HG03175 (cell line): ENCODE measurements at regions not wholly inside any gene's neighbourhood (a gene's known extent, or its start where the extent isn't known, plus 50 kb on each side); places are given as distances from the start of the nearest gene placed in this dataset.

Experiments
- ATAC-seq: cut with Tn5 transposase; IDR thresholded peaks from one replicate; pipeline ENCODE4 v1.9.1; 2021; ENCODE audit warnings: mild to moderate bottlenecking, moderate library complexity; ENCODE audit not compliant: unreplicated experiment

DNA sequence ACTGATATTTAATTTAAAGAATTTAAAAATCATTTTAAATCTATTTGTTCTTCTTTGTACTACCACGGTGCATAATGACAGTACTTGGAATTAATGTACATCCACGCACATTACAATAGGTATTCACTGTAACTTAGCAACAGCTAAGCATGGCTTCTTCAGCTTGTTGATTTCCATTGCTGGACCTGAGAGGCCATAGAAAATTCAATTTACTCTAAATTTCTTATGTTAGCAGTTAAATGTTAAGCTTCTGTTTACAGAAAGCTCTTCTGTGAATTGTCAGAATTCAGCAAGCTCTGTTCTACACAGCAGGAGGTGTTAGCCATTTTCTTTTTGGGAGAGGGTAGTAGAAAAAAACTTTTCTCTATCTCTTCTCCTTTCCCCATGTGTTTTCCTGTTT is 1149.3 kb upstream of the CDH2 start:
- no peak for ATAC-seq

DNA sequence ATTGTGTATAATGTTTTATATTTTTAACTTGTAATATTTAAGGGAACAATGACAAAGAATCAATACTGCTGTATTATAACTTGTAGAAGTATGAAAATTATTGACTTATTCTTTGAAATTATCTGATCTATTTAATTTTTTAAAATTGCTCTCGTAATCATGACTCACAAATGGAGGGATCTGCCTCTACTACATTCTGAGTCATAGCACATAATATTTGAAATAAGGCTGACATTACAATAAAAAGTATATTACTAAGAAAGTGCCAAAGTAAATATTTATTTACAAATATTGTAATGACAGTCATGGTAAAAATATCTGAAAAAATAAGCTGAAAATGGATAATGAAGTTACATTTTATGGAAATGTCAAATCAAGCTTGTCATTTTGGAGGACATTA is 1144.6 kb upstream of the CDH2 start:
- ATAC-seq, result no peak

DNA sequence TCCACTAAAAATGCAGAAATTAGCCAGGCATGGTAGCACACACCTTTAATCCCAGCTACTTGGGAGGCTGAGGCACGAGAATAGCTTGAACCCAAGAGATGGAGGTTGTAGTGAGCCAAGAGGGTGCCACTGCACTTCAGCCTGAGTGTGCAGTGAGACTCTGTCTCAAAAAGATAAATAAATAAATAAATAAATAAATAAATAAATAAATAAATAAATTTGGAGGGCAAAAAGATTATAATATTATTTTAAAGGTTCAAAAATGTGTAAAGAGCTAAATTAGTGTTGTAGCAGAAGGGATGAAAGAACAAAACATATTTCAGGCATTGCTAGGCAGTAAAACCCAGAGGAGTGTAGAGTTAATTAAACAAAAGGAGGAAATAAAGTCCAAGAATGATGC is 1136.4 kb upstream of the CDH2 start:
- no peak for ATAC-seq

DNA sequence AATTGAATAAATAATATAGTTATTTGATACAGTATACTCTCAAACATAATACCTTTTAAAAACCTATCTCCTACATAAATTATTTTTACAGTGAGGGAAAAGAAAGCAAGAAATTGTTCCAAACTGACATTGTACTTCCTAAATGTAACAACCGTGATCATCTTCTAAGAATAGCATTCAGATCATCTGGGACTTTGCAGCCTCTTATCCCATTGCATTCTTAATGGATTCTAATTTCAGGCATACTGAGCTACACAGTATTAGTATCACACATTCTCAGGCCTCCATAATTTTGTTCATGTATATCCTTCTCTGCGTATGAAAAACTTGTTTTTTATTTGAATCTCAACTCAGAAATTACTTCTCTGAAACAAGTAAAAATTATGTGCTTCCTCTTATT is 1134.7 kb upstream of the CDH2 start:
- ATAC-seq, result no peak

DNA sequence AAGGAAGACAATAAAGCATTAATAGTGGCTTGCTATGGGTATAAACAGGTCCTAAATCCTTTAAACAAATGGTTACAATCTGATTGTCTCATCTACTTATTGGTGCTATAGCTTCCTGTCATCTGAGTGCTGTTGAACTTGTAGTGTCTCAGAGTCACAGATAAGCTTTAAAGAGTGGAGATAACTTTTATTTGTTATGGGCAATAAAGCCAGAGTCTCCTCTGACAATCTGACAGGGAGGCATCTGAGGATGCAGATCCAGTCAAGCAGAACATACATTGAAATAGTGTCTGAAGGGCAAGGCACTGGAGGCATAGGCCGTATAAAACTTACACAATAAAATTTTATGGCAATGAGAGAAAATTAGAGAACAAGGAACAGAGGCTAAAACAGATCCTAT is 1132.4 kb upstream of the CDH2 start:
- no peak for ATAC-seq

DNA sequence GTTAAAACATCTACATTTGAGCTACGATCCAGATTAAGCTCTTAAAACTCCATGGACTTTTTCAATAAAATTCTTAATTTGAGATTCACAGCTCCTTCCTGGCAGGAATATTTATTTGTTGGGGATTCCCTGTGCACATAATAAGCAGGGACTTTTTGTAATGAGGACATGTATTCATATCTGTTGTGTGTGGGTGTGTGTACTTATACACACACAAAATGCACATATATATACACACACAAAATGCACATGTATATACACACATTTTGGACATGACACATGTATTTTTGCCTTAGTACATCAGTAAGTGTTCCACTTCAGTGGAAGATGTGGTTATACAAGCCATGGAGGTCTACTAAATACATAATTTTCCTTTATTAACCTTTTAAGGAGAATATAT is 1131.1 kb upstream of the CDH2 start:
- ATAC-seq, result no peak

DNA sequence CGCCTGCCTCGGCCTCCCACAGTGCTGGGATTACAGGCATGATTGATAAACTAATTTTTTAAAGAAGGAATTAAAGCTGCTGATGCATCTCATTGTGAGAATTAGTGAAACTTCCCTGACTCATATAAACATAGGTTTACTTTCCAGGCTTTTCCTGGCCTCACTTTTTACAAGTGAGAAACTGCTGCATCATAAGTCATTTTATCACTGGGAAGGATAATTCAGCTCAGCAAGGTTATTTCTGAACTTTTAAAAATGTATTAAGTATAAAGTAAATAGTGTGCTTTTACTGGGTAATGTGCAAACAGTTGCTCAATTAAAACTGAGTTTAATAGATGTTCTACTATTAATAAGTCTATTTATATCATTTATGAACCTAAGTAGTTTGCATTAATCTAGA is 1130.3 kb upstream of the CDH2 start:
- ATAC-seq, result no peak

DNA sequence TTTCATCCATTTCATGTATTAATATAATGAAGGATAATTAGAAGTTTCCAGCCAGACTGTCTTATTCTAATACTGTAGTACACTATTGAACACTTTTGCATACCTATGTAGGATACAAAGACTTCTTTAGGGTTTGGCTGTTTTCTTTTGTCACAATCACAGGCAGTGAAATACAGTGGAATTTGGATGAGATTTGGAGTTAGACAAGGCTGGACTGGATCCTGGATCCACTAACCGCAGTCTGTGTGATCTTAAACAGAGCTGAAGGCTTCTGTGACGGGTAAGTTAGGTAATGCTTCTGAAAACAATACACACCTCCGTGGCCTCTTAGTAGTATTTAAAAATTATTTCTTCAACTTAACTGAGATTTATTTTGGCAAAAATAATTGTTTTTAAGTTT is 1128.6 kb upstream of the CDH2 start:
- no peak for ATAC-seq

DNA sequence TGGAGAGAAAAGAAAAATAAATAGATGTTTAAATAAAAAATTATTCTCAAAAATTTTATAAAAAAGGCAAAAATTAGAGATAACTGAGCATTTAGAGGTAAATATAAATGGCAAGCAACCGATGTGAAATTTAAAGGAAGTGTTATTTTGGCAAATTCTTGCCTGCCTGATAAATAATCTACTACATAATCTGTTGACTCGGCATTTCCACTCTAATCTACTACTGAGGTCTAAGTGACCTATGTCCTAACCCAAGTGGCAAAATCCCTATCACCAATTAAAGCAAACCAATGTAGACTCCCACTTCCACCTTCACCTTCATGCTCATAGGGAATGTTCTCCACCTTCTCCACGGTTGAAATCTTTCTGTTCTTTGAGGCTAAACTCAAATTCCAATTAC is 1124.1 kb upstream of the CDH2 start:
- no peak for ATAC-seq

DNA sequence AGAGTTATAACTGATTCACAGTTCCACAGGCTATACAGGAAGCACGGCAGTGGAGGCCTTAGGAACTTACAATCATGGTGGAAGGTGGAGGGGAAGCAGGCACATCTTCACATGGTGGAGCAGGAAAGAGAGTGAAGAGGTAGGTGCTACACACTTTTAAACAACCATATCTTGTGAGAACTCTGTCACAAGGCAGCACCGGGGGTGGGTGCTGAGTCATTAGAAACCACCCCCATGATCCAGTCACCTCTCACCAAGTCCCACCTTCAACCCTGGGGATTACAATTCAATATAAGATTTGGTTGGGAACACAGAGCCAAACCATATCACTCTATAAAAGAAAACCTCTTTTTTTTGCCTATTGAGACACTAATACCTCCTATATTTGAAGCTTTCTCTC is 1108.5 kb upstream of the CDH2 start:
- ATAC-seq, result no peak

DNA sequence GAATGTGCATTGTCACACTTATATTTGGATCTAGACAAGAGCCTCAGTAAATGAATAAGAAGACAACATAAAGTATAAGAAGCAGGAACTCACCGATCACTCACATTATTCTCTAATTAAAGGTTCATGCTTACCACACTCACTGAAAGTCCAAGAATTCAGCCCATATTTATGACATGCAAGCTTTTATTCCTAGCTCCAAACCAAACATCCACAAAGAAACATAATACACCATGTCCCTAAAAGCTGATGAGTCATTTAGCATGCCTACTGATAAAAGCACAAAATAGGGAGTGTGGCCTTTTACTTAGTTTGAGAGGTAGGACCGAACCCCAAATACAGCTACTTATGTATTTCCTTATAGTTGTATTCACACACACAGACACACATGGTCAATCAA is 1094.6 kb upstream of the CDH2 start:
- ATAC-seq, result no peak

DNA sequence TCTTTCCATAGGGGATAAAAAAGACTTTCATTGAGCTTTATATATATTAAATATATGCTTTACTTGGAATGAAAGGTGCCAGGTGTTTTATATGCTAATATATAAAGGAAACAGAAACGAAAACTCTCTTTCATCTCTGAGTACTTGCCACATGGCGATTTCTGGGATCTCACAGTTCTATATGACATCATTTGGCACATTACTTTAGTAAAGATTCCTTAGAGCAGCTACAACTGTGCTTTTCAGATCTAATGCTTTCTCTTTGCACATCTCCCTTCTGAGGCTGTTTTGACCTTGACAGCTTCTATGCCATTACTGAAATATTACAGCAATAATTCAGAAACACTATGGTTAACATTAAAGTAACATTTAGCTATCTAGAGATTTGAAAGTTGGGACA is 1082.9 kb upstream of the CDH2 start:
- ATAC-seq, result no peak

DNA sequence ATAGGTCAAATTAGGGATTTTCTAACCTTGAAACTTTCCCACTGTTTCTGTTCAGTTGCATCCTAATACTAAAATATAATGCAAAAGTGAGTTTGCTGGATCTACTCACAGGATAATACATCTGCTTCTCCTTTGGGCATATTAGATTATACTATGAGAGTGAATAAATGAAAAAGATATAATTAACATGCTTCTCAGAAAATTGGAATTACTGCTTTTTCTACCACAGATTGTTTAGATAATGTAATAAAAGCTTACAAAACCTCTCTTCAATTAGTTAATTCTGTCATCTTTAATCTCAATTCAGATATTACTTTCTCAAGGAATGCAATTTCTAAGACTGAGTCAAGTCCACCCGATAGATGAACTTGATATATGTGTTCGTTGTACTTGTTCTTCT is 1077.2 kb upstream of the CDH2 start:
- no peak for ATAC-seq

DNA sequence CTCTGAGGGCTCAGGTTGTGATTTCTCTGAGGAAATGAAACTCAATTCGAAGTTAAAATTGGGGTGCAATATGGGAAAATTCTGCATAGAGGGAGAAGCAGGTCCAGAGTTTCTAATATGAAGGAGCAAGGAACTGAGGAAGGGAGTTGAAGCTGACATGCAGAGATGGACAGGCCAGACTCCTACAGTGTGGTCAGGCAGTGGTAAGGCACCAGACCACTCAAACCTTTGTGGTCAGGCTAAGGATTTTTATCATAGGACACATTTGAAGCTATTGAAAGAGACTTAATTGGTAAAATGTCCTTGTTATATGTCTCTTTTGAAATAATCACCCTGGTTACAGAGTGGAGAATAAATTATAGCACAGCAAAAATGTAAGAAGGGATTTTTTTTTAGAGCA is 1074.8 kb upstream of the CDH2 start:
- ATAC-seq, result no peak

DNA sequence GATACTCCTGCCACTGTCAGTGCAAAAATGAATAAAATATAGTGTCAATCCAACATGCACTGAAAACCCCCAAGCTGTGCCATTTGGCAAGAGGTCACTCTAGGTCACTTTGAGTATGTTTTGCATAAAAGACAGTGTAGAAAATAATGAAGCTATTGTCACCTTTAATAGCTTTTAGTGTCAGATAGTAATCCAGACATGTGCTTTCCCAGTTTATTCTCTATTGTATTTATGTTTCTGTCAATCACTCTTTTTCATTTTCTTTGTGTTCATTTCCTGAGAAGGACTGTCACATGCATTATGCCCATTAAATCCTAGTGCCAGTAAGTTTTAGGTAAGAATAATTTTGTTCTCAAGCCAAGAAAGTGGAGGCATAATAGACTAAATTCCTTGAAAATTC is 1073.9 kb upstream of the CDH2 start:
- no peak for ATAC-seq

DNA sequence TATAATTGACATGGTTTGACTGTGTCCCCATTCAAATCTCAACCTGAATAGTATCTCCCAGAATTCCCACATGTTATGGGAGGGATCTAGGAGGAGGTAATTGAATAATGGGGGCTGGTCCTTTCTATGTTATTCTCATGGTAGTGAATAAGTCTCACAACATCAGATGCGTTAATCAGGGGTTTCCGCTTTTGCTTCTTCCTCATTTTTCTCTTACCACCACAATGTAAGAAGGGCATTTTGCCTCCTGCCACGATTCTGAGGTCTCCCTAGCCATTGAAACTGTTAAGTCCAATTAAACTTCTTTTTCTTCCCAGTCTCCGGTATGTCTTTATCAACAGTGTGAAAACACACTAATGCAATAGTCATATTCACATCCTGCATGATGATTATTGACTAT is 1073.3 kb upstream of the CDH2 start:
- ATAC-seq, result no peak

DNA sequence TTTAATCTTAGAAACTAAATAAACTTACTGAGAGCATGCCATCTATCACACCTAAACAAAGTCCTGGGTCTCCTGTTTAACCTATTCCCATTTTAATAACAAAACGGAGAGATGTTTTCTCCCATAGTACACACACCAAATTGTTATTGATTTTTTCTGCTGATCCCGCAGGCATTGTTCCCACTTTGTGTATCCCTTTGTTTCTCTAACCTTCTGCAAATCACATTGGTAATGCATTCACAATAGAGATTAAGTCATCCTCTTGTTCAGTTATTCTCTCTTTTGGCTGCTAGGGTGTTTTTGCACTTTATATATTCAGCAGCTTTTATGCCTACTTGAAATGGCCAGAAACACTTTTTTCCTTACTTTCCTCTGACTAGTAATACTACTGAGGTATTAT is 1071.9 kb upstream of the CDH2 start:
- no peak for ATAC-seq

DNA sequence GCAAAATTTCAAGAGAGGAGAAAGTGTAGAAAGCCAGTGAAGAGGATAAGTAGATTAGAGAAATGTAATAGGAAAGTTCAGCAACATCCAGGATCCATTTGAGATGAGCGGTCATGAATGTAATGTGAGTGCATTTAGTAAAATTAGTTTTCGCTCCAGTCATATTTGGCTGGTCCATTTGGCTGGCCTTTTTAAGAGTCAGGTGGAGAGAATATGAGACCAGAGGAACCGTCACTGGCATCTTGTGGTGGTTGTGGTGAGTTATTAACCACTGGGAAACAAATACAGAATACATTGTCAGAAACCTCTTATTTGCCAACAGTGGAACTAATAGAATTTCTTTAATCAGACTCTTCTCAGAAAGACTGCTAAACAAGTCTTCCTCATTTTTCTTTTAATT is 1064.3 kb upstream of the CDH2 start:
- ATAC-seq, result no peak

DNA sequence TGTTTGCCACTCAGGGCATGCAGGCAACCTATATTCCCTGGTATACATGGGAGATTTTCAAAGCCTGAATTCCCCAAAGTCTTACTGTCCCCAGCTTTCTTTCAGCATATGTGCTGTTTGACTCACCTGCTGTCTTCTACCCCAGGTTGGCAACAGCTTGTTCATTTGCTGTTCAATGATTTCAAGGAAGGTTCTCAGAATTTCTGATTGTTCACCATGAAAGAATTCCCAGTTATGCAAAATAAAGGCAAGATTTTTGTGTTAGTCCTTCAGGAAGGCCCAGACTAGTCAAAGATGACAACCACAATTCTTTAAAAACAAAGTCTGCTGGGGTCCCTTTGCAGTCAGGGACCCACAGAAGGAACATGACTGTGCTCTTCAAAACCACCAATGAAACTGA is 1057.8 kb upstream of the CDH2 start:
- ATAC-seq, result no peak

DNA sequence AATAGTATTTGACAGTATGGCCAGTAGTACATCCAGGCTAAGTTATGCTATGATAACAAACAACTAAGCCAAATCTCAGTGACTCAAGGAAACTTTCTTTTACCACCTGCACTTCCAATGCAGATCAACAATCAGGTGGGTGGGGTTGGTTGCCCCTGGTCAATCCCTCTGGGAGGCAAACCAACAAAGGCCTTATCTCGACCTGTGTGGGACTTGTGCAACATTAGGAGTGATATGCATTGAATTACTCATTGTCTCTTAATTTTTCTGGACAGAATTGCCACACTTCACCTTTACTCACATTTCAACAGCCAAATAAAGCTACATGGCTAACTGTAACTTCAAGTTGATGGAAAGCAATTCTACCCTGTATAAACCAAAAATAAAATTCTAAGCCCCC is 1049.3 kb upstream of the CDH2 start:
- no peak for ATAC-seq

DNA sequence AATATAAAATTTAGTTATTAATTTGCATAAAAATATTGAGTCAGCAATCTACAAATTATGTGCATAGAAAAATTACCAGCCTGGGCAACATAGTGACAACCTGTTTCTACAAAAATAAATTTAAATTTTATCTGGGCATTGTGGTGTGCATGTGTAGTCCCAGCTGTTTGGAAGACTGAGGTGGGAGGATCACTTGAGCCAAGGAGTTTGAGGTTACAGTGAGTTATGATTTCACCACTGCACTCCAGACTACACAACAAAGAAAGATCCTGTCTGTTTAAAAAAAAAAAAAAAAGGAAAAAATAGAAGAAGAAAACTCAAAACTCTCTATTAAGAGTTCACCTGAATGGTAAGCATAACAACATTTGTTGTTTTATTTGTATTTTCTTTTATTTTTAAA is 1048.4 kb upstream of the CDH2 start:
- ATAC-seq, result no peak

DNA sequence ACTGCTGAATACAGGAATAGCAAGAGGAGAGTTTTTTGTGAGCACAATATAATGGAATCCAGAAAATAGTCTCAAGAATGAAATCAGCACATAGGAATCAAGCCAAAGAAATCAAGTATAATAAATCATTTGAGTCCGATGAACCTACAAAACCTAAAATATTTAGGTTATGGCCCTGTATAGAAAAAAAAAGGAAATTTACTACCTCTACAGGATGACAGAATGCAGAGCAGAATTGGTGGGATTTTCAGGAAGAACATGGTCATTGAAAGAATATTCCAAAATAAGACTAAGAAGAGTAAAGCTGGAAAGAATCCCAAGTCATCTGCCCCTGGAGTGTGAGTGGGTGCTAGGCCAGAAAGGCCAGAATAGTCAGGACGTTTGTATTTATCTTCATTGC is 1041.2 kb upstream of the CDH2 start:
- no peak for ATAC-seq

DNA sequence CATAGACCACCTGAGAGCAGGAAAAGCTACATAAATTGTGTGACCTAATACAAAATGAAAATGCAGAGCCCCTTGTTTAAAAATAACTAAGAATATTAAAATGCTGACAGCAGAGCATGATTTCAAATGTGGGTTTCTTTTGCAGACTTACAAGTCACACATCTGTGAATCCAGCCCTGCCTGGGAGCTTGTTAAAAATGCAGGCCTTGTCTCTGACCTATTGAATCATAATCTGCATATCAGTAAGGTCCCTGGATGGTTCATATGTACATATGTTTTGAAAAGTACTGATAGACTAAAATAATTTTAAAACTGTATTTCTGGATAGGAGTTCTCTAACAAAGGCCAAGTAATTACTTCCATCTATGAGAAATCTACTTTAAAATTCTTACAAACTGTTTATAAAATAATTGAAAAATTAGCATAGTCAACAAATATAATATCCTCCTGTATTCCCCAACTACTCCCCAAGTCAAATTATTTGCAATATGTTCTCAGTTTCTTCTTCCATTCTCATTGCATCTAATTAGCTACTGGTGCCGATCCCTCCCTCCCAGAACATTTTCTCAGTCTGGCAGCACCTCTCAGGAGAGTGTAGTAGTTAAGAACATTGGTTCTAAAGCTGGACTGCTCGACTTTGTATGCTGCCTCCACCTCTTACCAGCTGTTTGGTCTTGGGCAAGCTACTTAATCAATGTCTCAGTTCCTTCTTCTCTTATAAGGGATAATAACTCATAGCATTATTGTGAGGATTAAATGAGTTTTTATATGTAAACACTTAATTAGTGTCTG is 1040.4 kb upstream of the CDH2 start:
- ATAC-seq, result no peak
